ENCODE measurements at regions not wholly inside any gene's neighbourhood (a gene's known extent, or its start where the extent isn't known, plus 50 kb on each side); places are given as distances from the start of the nearest gene placed in this dataset.

DNA sequence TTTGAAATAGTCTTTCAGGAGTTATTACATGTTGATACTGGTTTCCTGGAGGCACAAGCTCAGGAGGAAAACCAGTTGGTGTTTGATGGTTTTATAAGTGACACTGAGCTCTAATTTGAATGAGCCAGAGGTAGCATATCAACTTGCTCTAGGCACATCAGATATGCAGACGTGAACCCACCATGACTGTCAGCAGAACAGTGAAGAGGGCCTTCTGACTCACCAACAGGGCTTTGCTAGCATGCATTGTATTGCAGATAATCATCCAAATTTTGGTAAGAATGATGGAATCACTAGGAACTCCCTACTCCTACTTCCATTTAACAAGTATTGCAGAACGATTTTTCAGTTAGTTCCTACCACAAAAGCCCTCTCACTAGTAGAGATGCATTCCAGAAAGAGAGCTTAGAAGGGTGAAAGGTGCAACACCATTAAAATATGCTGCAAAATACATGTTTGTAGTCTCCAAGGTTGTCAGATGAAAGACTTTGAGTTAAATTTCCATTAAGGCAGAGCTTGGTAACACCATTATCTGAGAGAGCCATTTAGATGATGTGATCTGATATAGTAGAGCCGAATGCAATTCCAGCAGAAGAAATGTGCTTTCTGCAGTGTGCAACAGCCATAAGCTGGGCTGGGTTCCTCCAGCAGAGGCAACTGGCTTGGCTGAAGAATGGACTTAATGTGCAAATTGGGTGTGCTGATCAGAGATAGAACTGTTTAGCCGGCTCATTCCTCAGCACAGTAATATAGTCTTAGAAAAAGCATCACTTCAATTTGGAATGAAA is 968.7 kb upstream of the ADGRB3 start:
- DNase-seq (no peak), ATAC-seq (no peak)
- Mint-ChIP-seq H3K4me1 (ENCODE audit: low read depth) (no peaks in the 10 kb centered on the region), H3K36me3 (ENCODE audit: low read depth) (no peaks in the 10 kb centered on the region), H3K4me3 (no peak overlapping the region), H3K27ac (no peak overlapping the region), H3K27me3 (ENCODE audit: low read depth) (no peaks in the 10 kb centered on the region), H3K9me3 (ENCODE audit: insufficient read depth) (peaks cover 10% of the 10 kb centered on the region)
- CTCF ChIA-PET: no interaction called here
- POLR2A ChIA-PET: no interaction called here

GRCh38 chr6:67664942-67665341 is 970.1 kb upstream of the ADGRB3 start:
- POLR2A ChIA-PET: no interaction called here
- ATAC-seq: no peak
- H3K27ac Mint-ChIP-seq: no peak overlapping the region

DNA sequence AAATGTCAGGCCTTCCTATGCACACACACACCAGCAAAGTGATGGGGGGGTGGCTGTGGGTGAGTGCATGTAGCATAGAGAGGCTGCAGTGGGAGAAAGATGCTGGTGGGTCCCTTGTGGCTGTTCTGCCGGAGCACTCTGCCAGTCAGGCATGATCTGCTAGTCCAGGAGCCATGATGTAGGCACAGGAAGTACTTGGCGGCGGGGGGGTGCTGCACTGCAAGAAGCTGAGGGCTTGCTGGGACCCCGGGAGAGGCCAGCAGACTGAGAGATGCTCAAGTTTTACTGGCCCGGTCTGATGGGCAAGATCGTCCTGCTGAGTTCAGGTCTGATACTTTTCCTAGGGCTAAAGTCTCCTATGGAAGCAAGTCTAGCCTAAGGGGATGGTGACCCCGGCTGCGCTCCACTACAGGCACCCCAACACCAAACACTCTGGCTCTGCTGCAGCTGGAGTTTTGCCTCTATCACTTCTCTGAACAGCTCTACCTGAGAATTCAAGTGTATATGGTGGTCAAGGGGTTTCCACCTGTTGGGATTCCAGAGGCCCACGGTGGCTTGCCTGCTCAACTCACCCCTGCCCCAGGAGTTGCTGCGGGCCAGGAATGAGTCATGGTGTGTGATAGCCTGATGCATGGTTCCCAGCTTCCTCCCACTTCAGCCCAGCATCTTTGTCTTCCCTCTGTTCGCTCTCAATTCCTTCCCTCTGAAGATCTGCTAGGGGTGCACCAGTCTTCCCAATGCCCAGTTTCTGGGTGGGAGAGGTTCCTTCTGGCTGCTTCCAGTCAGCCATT is 971.8 kb upstream of the ADGRB3 start:
- no peaks in the 10 kb centered on the region for H3K4me1 Mint-ChIP-seq (ENCODE audit: low read depth)
- POLR2A ChIA-PET: no interaction called here
- DNase-seq: no peak
- no peak for ATAC-seq
- H3K27me3 Mint-ChIP-seq (ENCODE audit: low read depth): no peaks in the 10 kb centered on the region
- peaks cover 4% of the 10 kb centered on the region for H3K9me3 Mint-ChIP-seq (ENCODE audit: insufficient read depth)
- CTCF ChIA-PET: no interaction called here
- H3K27ac Mint-ChIP-seq: no peak overlapping the region
- no peaks in the 10 kb centered on the region for H3K36me3 Mint-ChIP-seq (ENCODE audit: low read depth)
- no peak overlapping the region for H3K4me3 Mint-ChIP-seq

More at GRCh38 chr6:67664942-67665341, 970.1 kb upstream of the ADGRB3 start:
- Mint-ChIP-seq H3K27me3 (ENCODE audit: low read depth) (no peaks in the 10 kb centered on the region), H3K36me3 (ENCODE audit: low read depth) (no peaks in the 10 kb centered on the region), H3K9me3 (ENCODE audit: insufficient read depth) (peaks cover under 1% of the 10 kb centered on the region), H3K4me1 (ENCODE audit: low read depth) (no peaks in the 10 kb centered on the region), H3K4me3 (no peak overlapping the region)
- no peak for DNase-seq
- CTCF ChIA-PET: no interaction called here

- H3K27me3 Mint-ChIP-seq (ENCODE audit: low read depth): no peaks in the 10 kb centered on the region
- H3K27ac Mint-ChIP-seq: no peak overlapping the region
- H3K36me3 Mint-ChIP-seq (ENCODE audit: low read depth): no peaks in the 10 kb centered on the region
- no peak for DNase-seq
- peaks cover 7% of the 10 kb centered on the region for H3K9me3 Mint-ChIP-seq (ENCODE audit: insufficient read depth)
- ChIA-PET CTCF (no interaction called here), POLR2A (no interaction called here)
- no peak overlapping the region for H3K4me3 Mint-ChIP-seq
- no peak for ATAC-seq
- no peaks in the 10 kb centered on the region for H3K4me1 Mint-ChIP-seq (ENCODE audit: low read depth)
Observed at GRCh38 chr6:67653561-67653960, 981.5 kb upstream of the ADGRB3 start.

- DNase-seq: no peak
- Mint-ChIP-seq H3K4me1 (ENCODE audit: low read depth) (no peaks in the 10 kb centered on the region), H3K27me3 (ENCODE audit: low read depth) (no peaks in the 10 kb centered on the region), H3K9me3 (ENCODE audit: insufficient read depth) (peaks cover 10% of the 10 kb centered on the region), H3K27ac (no peak overlapping the region), H3K36me3 (ENCODE audit: low read depth) (no peaks in the 10 kb centered on the region), H3K4me3 (no peak overlapping the region)
- ATAC-seq: no peak
- CTCF ChIA-PET: no interaction called here
- POLR2A ChIA-PET: no interaction called here
Observed at GRCh38 chr6:67646550-67646949, 988.5 kb upstream of the ADGRB3 start.

DNA sequence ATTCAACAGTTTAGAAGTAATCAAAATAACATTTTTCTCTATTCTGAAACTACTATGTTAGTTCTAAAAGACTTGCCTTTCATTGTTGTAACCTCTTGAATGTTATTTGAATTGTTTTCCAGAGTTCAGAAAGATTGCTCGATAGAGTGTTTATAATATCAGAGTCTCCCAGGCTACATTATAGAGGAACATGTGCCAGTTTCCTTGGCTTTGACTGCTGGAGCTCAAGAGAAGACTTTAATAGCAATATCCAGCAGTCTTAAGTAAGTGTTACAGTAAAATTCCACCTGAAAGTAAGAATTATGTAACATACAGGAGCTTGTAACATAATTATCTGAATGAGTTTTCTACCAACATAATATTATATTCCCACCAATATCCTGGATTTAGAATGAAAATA is 991.8 kb upstream of the ADGRB3 start:
- DNase-seq (no peak), ATAC-seq (no peak)
- Mint-ChIP-seq H3K4me3 (no peak overlapping the region), H3K27me3 (ENCODE audit: low read depth) (no peaks in the 10 kb centered on the region), H3K9me3 (ENCODE audit: insufficient read depth) (peaks cover 3% of the 10 kb centered on the region), H3K4me1 (ENCODE audit: low read depth) (no peaks in the 10 kb centered on the region), H3K27ac (no peak overlapping the region), H3K36me3 (ENCODE audit: low read depth) (no peaks in the 10 kb centered on the region)
- ChIA-PET CTCF (no interaction called here), POLR2A (no interaction called here)

- no peak for ATAC-seq
- POLR2A ChIA-PET: no interaction called here
- Mint-ChIP-seq H3K27ac (no peak overlapping the region), H3K4me1 (ENCODE audit: low read depth) (no peaks in the 10 kb centered on the region), H3K36me3 (ENCODE audit: low read depth) (no peaks in the 10 kb centered on the region), H3K4me3 (no peak overlapping the region), H3K9me3 (ENCODE audit: insufficient read depth) (peaks cover 3% of the 10 kb centered on the region), H3K27me3 (ENCODE audit: low read depth) (no peaks in the 10 kb centered on the region)
- DNase-seq: no peak
- CTCF ChIA-PET: no interaction called here
Observed at GRCh38 chr6:67642582-67642981, 992.5 kb upstream of the ADGRB3 start.

GRCh38 chr6:67640484-67640883 is 994.6 kb upstream of the ADGRB3 start:
- ATAC-seq: no peak
- H3K4me3 Mint-ChIP-seq: no peak overlapping the region
- H3K9me3 Mint-ChIP-seq (ENCODE audit: insufficient read depth): peaks cover 6% of the 10 kb centered on the region
- POLR2A ChIA-PET: no interaction called here
- DNase-seq: no peak
- H3K27me3 Mint-ChIP-seq (ENCODE audit: low read depth): no peaks in the 10 kb centered on the region
- H3K27ac Mint-ChIP-seq: no peak overlapping the region
- no peaks in the 10 kb centered on the region for H3K36me3 Mint-ChIP-seq (ENCODE audit: low read depth)
- CTCF ChIA-PET: no interaction called here
- no peaks in the 10 kb centered on the region for H3K4me1 Mint-ChIP-seq (ENCODE audit: low read depth)

DNA sequence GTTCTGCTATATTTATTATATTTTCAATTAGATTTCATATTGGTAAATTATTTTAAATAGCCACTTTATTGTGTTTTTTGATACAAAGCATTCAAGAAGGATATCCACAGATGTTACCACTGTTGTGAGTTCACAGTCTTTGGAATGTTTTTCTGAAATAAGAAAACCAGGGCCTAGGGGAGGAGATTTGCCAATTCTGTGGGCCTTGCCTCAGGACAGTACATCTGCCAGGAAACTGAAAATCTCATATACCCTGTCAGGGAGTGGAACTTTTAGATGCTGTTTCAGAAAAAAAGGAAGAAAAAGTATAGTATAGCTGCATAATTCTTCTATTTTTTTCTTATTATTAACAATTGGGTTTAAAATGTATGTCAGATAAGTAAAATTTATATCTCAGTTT is 995.9 kb upstream of the ADGRB3 start:
- no peaks in the 10 kb centered on the region for H3K36me3 Mint-ChIP-seq (ENCODE audit: low read depth)
- peaks cover 14% of the 10 kb centered on the region for H3K9me3 Mint-ChIP-seq (ENCODE audit: insufficient read depth)
- ChIA-PET CTCF (no interaction called here), POLR2A (no interaction called here)
- ATAC-seq (no peak), DNase-seq (no peak)
- no peaks in the 10 kb centered on the region for H3K27me3 Mint-ChIP-seq (ENCODE audit: low read depth)
- H3K4me1 Mint-ChIP-seq (ENCODE audit: low read depth): no peaks in the 10 kb centered on the region
- no peak overlapping the region for H3K27ac Mint-ChIP-seq
- no peak overlapping the region for H3K4me3 Mint-ChIP-seq

GRCh38 chr6:67634199-67634598 is 1000.9 kb upstream of the ADGRB3 start:
- no peak for ATAC-seq
- Mint-ChIP-seq H3K27me3 (ENCODE audit: low read depth) (no peaks in the 10 kb centered on the region), H3K9me3 (ENCODE audit: insufficient read depth) (peaks cover 19% of the 10 kb centered on the region), H3K36me3 (ENCODE audit: low read depth) (no peaks in the 10 kb centered on the region), H3K27ac (no peak overlapping the region), H3K4me3 (no peak overlapping the region), H3K4me1 (ENCODE audit: low read depth) (no peaks in the 10 kb centered on the region)
- CTCF ChIA-PET: no interaction called here
- DNase-seq: no peak
- POLR2A ChIA-PET: no interaction called here

- Mint-ChIP-seq H3K27ac (no peak overlapping the region), H3K27me3 (ENCODE audit: low read depth) (no peaks in the 10 kb centered on the region), H3K9me3 (ENCODE audit: insufficient read depth) (peaks cover 21% of the 10 kb centered on the region), H3K4me1 (ENCODE audit: low read depth) (no peaks in the 10 kb centered on the region), H3K4me3 (no peak overlapping the region), H3K36me3 (ENCODE audit: low read depth) (no peaks in the 10 kb centered on the region)
- ATAC-seq: no peak
- POLR2A ChIA-PET: no interaction called here
- DNase-seq: no peak
- CTCF ChIA-PET: no interaction called here
Observed at GRCh38 chr6:67633058-67633457, 1002.0 kb upstream of the ADGRB3 start.

DNA sequence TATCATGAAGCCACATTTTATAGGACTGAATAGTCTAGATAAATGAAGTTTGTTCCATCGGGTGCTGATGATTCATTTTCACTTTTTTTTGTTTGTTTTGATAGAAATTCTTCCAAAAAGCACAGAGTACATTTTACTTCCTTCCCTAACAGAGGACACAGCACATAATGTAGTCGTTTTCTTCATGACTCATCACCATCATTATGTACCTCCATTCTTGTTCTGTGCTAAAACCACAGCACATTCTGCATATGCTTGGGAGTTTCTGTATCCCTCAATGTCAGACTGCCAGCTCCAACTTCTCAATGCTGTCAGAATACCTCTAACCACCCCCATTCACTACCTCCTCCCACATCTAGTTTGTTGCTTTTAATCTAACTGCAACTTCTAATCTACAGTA is 1004.9 kb upstream of the ADGRB3 start:
- ChIA-PET CTCF (no interaction called here), POLR2A (no interaction called here)
- Mint-ChIP-seq H3K36me3 (ENCODE audit: low read depth) (no peaks in the 10 kb centered on the region), H3K27me3 (ENCODE audit: low read depth) (no peaks in the 10 kb centered on the region), H3K9me3 (ENCODE audit: insufficient read depth) (peaks cover 16% of the 10 kb centered on the region), H3K4me3 (no peak overlapping the region), H3K27ac (no peak overlapping the region), H3K4me1 (ENCODE audit: low read depth) (no peaks in the 10 kb centered on the region)
- ATAC-seq (no peak), DNase-seq (no peak)

DNA sequence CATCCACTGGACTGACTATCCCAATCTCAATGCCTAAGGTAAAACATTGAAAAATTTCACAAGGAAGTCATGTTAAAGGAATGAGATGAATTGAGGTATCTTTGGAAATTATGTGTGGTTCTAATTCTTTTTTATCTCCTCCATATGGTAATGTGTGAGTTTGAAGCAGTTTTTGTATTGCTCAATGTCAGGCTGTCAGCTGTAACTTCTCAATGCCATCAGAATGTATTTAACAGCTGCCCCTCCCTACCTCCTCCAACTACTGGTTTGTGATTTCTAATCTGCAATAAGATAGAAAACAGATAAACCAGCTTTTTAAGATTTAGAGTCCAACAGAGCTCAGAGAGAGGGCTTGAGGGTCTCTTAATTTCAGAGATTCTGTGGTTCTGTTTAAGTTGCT is 1005.8 kb upstream of the ADGRB3 start:
- ATAC-seq (no peak), DNase-seq (no peak)
- H3K4me1 Mint-ChIP-seq (ENCODE audit: low read depth): no peaks in the 10 kb centered on the region
- ChIA-PET CTCF (no interaction called here), POLR2A (no interaction called here)
- no peaks in the 10 kb centered on the region for H3K27me3 Mint-ChIP-seq (ENCODE audit: low read depth)
- H3K36me3 Mint-ChIP-seq (ENCODE audit: low read depth): no peaks in the 10 kb centered on the region
- peaks cover 10% of the 10 kb centered on the region for H3K9me3 Mint-ChIP-seq (ENCODE audit: insufficient read depth)
- no peak overlapping the region for H3K4me3 Mint-ChIP-seq
- H3K27ac Mint-ChIP-seq: no peak overlapping the region
